SKM-1 (cell line): ENCODE measurements at regions not wholly inside any gene's neighbourhood (a gene's known extent, or its start where the extent isn't known, plus 50 kb on each side); places are given as distances from the start of the nearest gene placed in this dataset.

Experiments
- DNase-seq: peaks from one replicate; lab custom pipeline; 2025; ENCODE audit not compliant: unreplicated experiment; lab: John Stamatoyannopoulos, UW

DNA sequence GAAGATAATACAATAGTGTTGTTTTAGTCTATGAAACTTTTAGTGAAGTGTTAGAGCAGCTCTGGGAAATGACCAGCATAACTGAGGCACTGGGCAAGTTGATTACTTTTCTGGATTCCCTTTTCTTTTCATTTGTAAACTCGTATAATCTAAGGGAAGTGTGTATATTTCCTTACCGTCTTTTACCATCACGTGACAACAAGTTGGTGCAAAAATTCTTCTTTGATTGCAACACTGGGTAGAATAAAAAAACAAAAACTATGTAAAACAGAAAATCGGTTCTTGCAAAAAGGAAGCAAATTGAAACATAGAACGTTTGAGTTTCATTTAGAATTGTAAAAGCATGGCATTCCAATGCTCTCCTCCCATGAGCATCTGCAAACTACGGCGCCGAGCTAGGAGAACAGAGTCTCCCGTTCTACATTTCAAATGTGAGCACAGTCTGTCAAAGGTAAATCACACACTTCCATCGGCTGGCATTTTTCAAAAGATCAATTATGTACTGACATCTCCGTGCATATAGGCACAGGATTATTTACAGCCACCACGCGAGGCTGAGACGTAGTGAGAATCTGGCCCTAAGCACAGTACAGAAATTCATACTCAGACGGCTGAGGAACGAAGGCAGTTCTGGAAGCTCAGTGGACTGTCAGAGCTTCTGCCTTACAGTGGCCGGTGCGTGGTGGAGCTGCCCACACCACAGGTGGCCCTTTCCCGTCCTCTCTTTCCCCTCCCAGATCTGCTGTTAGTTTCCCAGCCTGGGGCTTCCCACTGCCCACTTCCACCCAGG lies 314.0 kb downstream of the BMP7 start:
- no peak for DNase-seq

- DNase-seq, result no peak
Observed at GRCh38 chr20:56953048-56953586, 313.3 kb downstream of the BMP7 start.

- DNase-seq, result no peak
Observed at GRCh38 chr20:56954797-56955196, 311.6 kb downstream of the BMP7 start.

DNA sequence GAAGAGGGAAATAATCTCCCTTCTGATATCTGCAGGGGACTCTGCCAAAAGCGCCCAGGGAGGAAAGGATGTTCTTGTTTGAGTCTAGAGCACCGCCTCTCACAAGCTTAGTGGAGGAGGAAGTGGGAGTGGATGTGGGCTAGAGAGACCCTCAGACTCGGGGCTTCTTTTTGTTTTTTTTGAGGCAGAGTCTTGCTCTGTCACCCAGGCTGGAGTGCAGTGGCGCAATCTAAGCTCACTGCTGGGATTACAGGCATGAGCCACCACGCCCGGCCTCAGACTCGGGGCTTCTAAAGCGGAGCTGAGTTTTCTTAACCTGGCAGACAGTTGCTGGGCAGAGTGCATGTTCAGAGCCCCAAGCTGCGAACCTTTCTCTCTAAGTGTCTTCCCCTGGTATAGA lies 310.8 kb downstream of the BMP7 start:
- no peak for DNase-seq

GRCh38 chr20:56956534-56956933 lies 309.9 kb downstream of the BMP7 start:
- DNase-seq, result no peak

DNA sequence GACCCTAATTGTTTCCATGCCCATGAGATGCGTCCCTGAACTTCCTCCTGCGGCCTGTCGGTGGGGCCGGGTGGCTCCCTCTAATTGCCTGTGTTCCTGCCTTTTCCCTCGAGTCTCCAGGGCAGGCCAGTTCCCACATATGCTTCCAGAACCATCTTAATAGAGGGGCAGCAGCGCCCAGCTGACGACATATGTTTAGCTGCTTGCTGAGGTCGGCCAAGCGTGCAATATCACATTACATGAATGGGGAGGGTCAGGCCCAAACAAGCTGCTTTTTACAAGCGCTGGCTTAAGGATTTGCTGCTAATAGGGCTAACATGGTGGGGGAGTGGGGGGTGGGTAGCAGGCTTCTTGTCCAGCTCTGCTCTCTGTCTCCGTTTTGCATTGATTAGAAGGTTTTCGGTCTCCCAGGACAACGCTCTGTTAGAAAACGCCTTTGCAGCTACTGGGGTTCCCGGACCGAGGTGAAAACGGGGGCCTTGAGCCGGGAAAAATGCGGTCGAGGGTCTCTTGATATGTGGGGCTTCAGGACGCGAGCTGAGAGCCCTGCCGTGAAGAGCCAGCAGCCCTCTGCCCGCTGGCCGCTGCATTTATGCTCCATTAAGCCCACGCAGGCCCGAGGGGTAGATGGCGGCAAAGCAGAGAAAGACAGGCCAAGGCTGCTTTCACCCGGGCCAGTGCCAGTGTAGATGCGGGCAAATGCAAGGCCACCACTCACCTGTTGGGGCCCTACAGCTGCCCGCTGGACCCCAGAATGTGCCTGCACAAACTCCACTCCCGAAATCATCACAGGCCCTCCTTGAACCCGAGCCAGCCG lies 308.5 kb downstream of the BMP7 start:
- no peak for DNase-seq

GRCh38 chr20:56964901-56965300 lies 301.5 kb downstream of the BMP7 start:
- no peak for DNase-seq

DNA sequence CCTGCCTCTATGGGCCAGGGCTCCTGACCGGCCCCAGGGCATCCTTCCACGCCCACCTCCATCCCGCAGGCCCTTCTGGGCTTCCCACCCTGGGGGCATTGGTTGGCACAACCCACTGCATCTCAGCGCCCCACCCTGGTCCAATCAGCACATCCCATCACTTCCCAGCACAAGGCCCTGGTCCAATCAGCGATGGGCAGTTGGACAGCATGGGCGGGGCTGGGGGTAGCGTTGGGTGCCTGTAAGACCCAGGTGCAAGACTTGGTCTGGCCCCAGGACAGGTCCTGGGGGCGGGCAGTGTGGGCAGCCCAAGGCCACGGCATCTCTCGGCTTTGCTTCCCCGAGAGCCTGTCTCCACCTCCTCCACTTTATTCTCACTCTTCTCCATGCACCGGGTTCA lies 298.5 kb downstream of the BMP7 start:
- no peak for DNase-seq

DNA sequence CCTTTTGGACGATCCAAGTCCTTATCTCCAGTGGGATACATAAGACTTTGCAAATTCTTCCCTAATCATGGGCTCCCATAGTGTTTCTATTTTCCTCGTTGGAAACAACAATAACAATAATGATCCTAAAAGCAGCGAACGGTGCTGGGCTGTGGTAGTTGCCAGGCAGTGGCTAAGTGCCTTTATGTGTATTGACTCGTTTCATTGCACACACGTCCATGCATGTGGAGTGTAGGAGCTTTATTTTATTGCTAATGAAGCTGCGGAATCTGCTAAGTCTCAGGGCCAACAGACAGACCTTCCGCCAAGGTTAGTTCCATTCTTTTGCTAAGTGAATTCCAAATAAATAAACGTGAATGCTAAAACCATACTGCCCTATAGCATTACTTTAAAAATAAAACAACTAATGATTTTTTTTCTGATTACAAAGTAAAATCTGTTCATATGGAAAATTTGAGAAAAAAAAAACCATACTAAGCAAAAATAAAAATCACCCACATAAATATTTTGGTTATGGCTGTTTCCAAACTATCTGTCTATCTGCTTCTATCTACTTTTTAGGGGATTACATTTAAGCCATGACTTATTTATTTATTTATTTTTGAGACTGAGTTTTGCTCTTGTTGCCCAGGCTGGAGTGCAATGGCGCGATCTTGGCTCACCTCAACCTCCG lies 297.9 kb downstream of the BMP7 start:
- no peak for DNase-seq

DNA sequence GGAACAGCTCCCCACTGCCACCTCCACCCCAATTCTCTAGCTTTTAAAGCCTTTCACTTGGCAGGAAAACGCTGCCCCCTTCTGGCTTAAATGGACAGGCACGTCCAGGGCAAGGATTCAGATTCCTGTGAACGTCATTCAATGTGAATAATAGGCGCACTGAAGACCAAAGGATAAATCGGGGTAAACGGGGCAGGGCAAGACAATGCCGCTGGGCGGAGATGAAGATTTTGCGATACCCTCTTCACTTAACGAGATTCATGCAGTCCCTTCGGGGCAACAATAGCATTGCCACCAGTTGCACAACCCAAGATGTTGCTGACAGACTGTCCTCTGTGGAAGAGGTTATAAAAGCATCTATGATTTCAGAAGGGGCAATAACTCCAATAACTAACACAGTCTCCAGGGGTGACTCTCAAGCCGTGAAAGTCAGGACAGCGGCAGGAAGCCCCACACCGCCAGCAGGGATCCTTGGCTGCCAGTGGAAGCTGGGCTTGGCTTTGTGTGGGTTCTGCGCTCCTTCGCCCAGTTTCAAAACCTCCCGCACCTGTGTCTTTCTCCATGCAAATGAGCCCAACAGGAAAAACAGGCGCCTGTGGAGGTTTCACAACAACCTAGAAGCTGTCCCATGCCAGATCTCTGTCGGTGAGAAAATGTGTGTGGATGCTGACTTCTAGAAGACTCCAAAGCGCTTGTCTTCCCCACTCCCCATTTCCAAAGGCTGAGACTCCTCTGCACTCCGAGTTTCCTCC lies 291.8 kb downstream of the BMP7 start:
- DNase-seq, result no peak

- no peak for DNase-seq
Observed at GRCh38 chr20:56975838-56976237, 290.6 kb downstream of the BMP7 start.

DNA sequence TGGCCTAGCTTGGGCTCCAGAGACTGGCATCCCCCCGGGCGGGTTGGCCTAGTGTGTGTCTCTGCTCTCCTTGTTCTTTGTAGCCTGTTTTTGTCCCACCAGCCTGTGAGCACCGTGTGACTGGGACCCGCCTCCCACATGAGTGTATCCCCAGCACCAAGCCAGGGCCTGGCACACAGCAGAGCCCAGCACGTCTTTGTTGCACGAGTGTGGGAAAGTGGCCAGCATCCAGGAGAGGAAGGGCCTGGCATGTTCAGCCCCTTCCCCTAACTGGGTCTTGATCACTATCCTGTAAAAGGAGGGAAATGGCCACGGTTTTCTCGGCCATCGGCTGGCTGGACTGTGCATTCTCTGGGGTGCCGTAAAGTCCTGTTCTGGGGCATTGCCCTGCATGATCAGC lies 290.1 kb downstream of the BMP7 start:
- DNase-seq, result no peak

DNA sequence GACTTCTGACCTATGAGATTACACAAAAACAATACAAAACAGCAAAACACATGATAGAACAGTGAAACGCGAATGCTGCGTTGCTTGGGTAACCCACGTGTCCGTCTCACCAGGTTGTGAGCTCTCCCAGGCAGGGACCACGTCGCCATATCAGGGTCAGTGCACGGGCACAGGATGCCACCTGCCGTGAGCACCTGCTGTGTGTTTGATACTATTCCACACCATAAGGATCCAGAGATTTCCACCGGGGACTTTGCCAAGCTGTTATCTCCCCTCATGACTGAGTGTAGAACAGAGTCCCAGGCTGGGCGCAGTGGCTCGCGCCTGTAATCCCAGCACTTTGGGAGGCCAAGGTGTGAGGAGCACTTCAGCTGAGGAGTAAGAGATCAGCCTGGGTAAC lies 288.0 kb downstream of the BMP7 start:
- DNase-seq, result no peak

GRCh38 chr20:56979125-56979524 lies 287.3 kb downstream of the BMP7 start:
- DNase-seq, result no peak

GRCh38 chr20:56981301-56981700 lies 285.1 kb downstream of the BMP7 start:
- no peak for DNase-seq

DNA sequence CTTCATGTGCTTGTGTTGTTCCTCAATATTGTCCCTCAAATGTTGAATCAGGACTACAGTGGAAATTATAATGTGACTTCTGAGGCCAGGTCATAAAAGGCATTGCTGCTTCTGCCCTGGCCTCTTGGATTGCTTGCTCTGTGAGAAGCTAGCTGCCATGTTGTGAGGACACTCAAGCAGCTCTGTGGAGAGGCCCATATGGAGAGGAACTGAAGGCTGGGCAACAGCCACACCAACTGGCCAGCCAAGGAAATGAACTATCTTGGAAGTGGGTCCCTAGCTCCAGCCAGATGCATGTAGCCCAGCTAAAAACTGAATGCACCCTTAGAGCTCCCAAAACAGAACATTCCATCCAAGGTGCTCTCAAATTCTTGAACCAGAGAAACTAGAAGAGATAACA lies 282.6 kb downstream of the BMP7 start:
- DNase-seq, result no peak

DNA sequence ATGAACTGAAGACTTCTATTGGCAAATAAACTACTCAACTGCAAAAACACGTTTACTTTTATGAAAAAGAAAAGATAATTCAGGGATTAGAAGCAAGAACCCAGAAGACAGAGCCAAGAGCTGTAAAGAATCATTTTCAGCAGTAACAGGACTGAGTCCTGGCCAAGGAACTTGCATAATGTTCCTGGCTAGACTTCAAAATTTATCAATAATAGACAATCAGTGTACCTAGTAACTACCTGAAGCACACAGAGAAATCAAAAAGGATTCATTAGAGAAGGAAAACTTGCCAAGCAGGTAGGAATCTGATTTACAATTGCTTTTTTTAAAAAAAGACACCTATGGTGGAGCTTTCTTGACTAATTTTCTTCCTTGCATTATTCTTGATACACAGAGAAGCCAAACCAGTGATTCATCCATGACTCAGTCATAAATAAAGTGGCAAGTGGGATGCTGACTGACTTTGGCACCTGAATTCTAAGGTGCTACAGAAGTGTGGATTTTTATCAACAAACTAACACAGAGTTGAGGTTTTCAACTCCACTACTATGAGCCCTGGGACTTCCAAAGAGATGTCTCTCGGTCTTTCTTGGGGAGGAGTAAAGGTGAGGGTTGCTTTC lies 281.3 kb downstream of the BMP7 start:
- DNase-seq, result no peak

DNA sequence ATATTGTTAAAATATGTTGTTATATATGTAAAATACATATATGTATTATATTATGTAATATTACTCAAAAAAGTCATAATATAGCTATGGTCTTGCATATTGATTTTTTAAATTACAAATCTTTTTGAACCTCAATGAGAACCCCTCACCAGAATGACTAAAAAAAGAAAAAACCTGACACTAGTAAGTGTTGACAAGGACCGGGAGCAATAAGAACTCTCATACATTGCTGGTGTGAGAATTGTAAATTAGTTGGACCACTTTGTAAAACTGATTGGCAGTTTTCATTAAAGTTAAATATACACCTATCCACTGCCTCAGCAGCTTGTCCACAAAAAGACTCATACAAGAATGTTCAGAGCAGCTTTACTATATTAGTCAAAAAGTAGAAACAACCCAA lies 280.0 kb downstream of the BMP7 start:
- DNase-seq, result no peak

DNA sequence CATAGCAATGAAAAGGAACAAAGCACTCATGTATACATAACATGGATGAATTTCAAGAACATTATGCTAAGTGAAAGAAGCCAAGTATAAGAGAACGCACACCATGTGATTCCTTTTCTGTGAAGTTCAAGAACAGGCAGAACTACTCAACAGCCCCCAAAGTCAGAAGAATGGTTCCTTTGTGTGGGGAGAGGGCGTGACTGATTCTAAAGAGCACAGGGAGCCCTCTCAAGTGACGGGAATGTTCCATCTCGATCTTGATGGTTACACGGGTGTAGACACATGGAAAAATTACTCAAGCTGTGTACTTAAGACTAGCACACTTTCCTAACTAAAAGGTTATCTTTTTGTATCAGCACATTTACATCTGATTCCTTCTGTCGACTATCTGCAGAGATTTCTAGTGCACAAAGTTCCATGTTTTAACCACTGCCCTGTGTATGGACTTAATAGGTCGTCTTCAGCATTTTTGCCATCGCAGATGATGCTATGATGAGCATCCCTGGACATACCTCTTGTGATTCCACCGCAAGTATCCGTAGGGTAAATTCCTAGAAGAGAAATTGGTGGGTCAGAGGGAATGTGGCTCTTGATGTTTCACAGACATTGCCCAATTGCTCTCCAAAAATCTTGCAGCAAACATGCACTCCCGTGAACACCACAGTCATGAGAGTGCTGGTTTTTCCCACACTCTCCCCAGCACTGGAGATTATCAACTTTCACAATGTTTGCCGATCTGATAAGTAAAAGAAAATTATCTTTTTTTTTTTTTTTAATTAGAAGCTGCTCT lies 279.3 kb downstream of the BMP7 start:
- no peak for DNase-seq

DNA sequence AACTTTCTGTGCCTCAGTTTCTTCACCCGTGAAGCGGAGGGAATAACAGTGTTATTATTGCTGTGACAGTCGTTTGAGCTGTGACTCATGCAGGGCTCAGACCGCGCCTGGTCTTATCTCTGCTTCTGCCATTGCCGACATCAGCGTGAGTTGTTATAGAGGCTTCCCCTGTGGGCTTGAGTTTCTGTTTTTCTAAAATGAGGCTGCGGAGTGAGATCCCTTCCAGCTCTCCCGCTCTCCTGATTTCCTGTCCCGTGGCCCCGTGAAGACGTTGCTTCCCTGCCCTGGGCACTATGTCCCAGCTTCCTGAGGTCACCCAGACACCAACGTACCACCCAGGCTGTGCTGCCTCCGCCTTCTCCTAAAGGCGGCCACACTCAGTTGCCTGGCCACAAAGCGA lies 278.5 kb downstream of the BMP7 start:
- DNase-seq, result no peak
